Natural killer cell (primary cell): ENCODE measurements at regions not wholly inside any gene's neighbourhood (a gene's known extent, or its start where the extent isn't known, plus 50 kb on each side); places are given as distances from the start of the nearest gene placed in this dataset.
"Not testable (repeated sequence)": the region's sequence is repeated elsewhere in the genome, so short reads cannot be mapped to it uniquely, and the experiment has no call there.

Source experiments
- ATAC-seq, 3 donors: fragments of 150-1000 bp in 2 of 3; fragments of 200-7000 bp in 1 of 3; cut with Tn5 transposase; 1 replicate in 1 of 3; 2 replicates in 2 of 3; pipeline ENCODE4 v1.10.0; 2021; ENCODE audit warnings: mild to moderate bottlenecking in 2 of 3, moderate library complexity in 2 of 3
- DNase-seq, 2 donors: peaks; one replicate each; pipeline versions ENCODE4 v3.0.0 to v3.0.0-alpha.2; 2013 to 2021; ENCODE audit warnings: mixed read lengths in 1 of 2
- H3K27ac ChIP-seq: one replicate; pipeline ENCODE4 v1.5.1; 2013; ENCODE audit warnings: mild to moderate bottlenecking, low read length
- H3K27me3 ChIP-seq: one replicate; pipeline ENCODE4 v1.6.1; 2013; ENCODE audit warnings: low read length; ENCODE audit not compliant: control insufficient read depth, insufficient read depth
- H3K36me3 ChIP-seq: one replicate; pipeline ENCODE4 v1.6.1; 2013; ENCODE audit warnings: low read length; ENCODE audit not compliant: control insufficient read depth, insufficient read depth
- H3K4me1 ChIP-seq: one replicate; pipeline ENCODE4 v1.6.1; 2013; ENCODE audit warnings: low read length; ENCODE audit not compliant: control insufficient read depth, insufficient read depth
- H3K4me3 ChIP-seq: one replicate; pipeline ENCODE4 v1.5.1; 2013; ENCODE audit warnings: low read length
- H3K9me3 ChIP-seq: one replicate; pipeline ENCODE4 v1.6.1; 2013; ENCODE audit warnings: low read length; ENCODE audit not compliant: control insufficient read depth, insufficient read depth
- H3K27ac Mint-ChIP-seq, 2 donors: one replicate each; pipeline ENCODE4 v1.8.0; 2022; ENCODE audit warnings: mild to moderate bottlenecking in 2 of 2, mixed read lengths in 2 of 2, moderate library complexity in 1 of 2
- H3K27me3 Mint-ChIP-seq, 2 donors: one replicate each; pipeline ENCODE4 v1.8.0; 2022; ENCODE audit warnings: low read depth in 2 of 2, mixed read lengths in 2 of 2
- H3K36me3 Mint-ChIP-seq: one replicate; pipeline ENCODE4 v1.8.0; 2022; ENCODE audit warnings: mixed read lengths
- H3K4me1 Mint-ChIP-seq, 2 donors: one replicate each; pipeline ENCODE4 v1.8.0; 2022; ENCODE audit warnings: mixed read lengths in 2 of 2
- H3K4me3 Mint-ChIP-seq: one replicate; pipeline ENCODE4 v1.8.0; 2022; ENCODE audit warnings: mild to moderate bottlenecking, moderate library complexity, mixed read lengths
- H3K9me3 Mint-ChIP-seq, 2 donors: one replicate each; pipeline ENCODE4 v1.8.0; 2022; ENCODE audit warnings: mixed read lengths in 2 of 2
- CTCF ChIP-seq: fragments of 200-600 bp; IDR thresholded peaks from one replicate; pipeline ENCODE4 v1.8.0; 2022; ENCODE audit warnings: antibody characterized with exemption
- WGBS: methylation state at CpG from one replicate; pipeline ENCODE4 v1.1.7; 2013; ENCODE audit warnings: missing lambda C conversion rate; ENCODE audit not compliant: insufficient coverage; 5-methylcytosine and 5-hydroxymethylcytosine counted together
- intact Hi-C: fragments of 100-400 bp; cut with micrococcal nuclease; formaldehyde crosslinking; loops from one replicate; pipeline ENCODE4 v1.14.2; 2022

DNA sequence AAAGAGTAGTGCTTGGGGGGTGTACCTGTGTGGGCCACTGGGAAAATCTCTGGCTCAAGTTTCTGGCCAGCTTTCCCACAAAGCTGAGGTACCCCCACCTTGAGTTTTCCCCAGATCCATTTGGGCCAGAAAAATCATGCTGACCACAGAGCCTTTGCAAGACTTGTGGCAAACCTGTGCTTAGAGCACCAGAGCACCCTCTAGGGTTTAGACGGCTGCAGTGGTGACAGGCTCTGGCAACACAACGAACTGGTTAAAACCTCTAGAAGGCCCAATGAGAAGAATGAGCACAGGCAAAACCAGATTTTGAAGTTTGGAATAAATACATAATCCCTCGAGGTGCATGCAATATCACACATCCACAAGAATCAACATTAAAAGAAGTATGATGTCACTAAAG, 290.7 kb upstream of the FOLH1 start:
- no peak overlapping the region for H3K4me3 ChIP-seq
- H3K27me3 ChIP-seq: no peaks in the 10 kb centered on the region
- no peaks in the 10 kb centered on the region for H3K4me1 ChIP-seq
- H3K36me3 ChIP-seq: no peaks in the 10 kb centered on the region
- Mint-ChIP-seq H3K4me3 (no peak overlapping the region), H3K4me1 (no peaks in the 10 kb centered on the region), H3K36me3 (peaks cover 8% of the 10 kb centered on the region), H3K27ac (no peak overlapping the region), H3K27me3 (no peaks in the 10 kb centered on the region), H3K9me3 (peaks cover 10 to 14% of the 10 kb centered on the region in 2 donors)
- peaks cover 9% of the 10 kb centered on the region for H3K9me3 ChIP-seq
- ATAC-seq: no peak
- intact Hi-C loops: no loop called here
- no peak overlapping the region for H3K27ac ChIP-seq
- TF ChIP-seq CTCF: no peak
- WGBS: 80% methylated on average over 3 of the region's 3 CpGs
- DNase-seq: no peak

DNA sequence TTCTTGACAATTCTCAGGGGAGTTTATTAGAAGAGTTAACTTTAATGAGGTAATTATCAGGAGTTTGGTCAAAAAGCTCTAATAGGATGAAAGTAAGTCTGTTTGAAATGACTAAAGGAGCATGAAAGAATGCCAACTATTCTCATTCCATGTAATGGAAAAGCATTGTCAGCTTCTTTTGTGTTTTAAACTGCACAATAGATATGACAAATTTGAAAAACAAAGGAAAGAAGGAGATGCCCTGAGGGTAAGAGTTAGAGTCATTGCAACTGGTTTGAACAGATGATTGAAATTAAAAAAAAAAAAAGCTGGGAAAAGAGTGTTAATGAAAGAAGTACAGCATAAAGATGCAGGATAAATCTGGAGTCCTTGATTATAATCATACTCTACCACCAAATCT, 296.8 kb upstream of the FOLH1 start:
- Mint-ChIP-seq H3K36me3 (peaks cover 8% of the 10 kb centered on the region), H3K4me3 (no peak overlapping the region), H3K9me3 (peaks cover 15 to 27% of the 10 kb centered on the region in 2 donors), H3K27ac (no peak overlapping the region), H3K4me1 (no peaks in the 10 kb centered on the region), H3K27me3 (no peaks in the 10 kb centered on the region)
- ATAC-seq: no peak
- Histone ChIP-seq H3K27me3 (no peaks in the 10 kb centered on the region), H3K4me1 (no peaks in the 10 kb centered on the region), H3K36me3 (no peaks in the 10 kb centered on the region), H3K27ac (no peak overlapping the region), H3K9me3 (no peaks in the 10 kb centered on the region), H3K4me3 (no peak overlapping the region)
- TF ChIP-seq CTCF: no peak
- DNase-seq: no peak
- intact Hi-C loops: no loop called here

- H3K27me3 Mint-ChIP-seq, H3K27ac Mint-ChIP-seq, H3K36me3 ChIP-seq, DNase-seq, H3K27me3 ChIP-seq, H3K4me1 ChIP-seq, H3K27ac ChIP-seq, H3K4me3 ChIP-seq, intact Hi-C loops, H3K9me3 Mint-ChIP-seq, H3K9me3 ChIP-seq, H3K4me1 Mint-ChIP-seq, H3K36me3 Mint-ChIP-seq, H3K4me3 Mint-ChIP-seq: not testable (repeated sequence)
- peak in 2 of 3 donors; percentile 34 to 38 for ATAC-seq
- 11% methylated on average over 1 of the region's 1 CpG for WGBS
These were observed 317.9 kb upstream of the FOLH1 start for GRCh38 chr11:49526240-49526829.

DNA sequence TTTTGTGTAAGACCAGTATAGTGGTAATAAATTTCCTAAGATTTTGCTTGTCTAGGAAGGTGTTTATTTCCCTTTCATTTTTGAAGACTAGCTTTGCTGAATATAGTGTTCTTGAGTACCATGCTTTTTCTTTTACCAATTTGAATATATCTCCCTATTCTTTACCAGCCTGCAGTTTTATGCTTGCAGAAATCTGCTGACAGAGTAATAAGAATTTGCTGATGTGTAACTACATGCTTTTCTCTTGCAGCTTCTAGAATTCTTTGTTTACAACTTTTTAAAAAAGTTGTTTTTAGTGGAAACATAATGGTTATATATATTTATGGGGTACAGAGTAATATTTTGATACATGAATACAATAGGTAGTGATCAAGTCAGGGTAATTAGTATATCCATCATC, 324.8 kb upstream of the FOLH1 start:
- H3K4me1 Mint-ChIP-seq: no peaks in the 10 kb centered on the region
- Histone ChIP-seq H3K27me3 (no peaks in the 10 kb centered on the region), H3K4me1 (no peaks in the 10 kb centered on the region), H3K36me3 (no peaks in the 10 kb centered on the region), H3K9me3 (no peaks in the 10 kb centered on the region), H3K27ac (no peak overlapping the region), H3K4me3 (no peak overlapping the region)
- H3K9me3 Mint-ChIP-seq: peaks cover 6 to 16% of the 10 kb centered on the region in 2 donors
- no peak for TF ChIP-seq CTCF
- intact Hi-C loops: no loop called here
- no peaks in the 10 kb centered on the region for H3K27me3 Mint-ChIP-seq
- H3K36me3 Mint-ChIP-seq: no peaks in the 10 kb centered on the region
- no peak overlapping the region for H3K4me3 Mint-ChIP-seq
- ATAC-seq (no peak), DNase-seq (no peak)
- no peak overlapping the region for H3K27ac Mint-ChIP-seq

DNA sequence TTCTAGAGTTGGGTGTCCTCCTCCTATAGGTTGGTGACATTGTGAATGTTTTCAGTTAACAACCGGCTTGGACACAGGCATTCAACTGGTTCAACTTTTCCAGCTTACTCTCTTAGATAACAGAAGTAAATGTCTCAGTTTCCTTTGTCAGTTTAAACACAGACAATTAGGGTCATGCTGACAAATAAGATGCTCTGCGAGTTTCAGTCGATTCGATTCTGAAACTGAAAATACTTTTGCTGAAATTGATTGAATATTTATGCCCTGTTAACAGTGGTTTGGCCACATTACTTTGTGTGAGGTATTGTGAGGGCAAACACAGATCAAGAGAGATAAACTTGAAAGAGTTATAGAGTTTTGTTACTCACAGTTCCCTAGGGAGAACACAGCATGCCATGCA, 330.5 kb upstream of the FOLH1 start:
- H3K27ac Mint-ChIP-seq, H3K36me3 Mint-ChIP-seq, H3K27ac ChIP-seq, H3K4me3 ChIP-seq, H3K27me3 Mint-ChIP-seq, intact Hi-C loops, H3K36me3 ChIP-seq, DNase-seq, H3K9me3 ChIP-seq, H3K9me3 Mint-ChIP-seq, ATAC-seq, H3K27me3 ChIP-seq, H3K4me1 Mint-ChIP-seq, H3K4me3 Mint-ChIP-seq, H3K4me1 ChIP-seq: not testable (repeated sequence)
- WGBS: 76% methylated on average over 2 of the region's 4 CpGs

GRCh38 chr11:49558261-49558847, 350.0 kb upstream of the FOLH1 start:
- H3K4me3 Mint-ChIP-seq, H3K4me1 Mint-ChIP-seq, H3K27ac Mint-ChIP-seq, H3K9me3 Mint-ChIP-seq, H3K27me3 Mint-ChIP-seq, DNase-seq, H3K36me3 Mint-ChIP-seq, H3K4me1 ChIP-seq, intact Hi-C loops, H3K4me3 ChIP-seq, ATAC-seq, H3K9me3 ChIP-seq, H3K27me3 ChIP-seq, H3K36me3 ChIP-seq, H3K27ac ChIP-seq: not testable (repeated sequence)
- 16% methylated on average over 36 of the region's 42 CpGs for WGBS
